ENCODE measurements at regions not wholly inside any gene's neighbourhood (a gene's known extent, or its start where the extent isn't known, plus 50 kb on each side); places are given as distances from the start of the nearest gene placed in this dataset.

DNA sequence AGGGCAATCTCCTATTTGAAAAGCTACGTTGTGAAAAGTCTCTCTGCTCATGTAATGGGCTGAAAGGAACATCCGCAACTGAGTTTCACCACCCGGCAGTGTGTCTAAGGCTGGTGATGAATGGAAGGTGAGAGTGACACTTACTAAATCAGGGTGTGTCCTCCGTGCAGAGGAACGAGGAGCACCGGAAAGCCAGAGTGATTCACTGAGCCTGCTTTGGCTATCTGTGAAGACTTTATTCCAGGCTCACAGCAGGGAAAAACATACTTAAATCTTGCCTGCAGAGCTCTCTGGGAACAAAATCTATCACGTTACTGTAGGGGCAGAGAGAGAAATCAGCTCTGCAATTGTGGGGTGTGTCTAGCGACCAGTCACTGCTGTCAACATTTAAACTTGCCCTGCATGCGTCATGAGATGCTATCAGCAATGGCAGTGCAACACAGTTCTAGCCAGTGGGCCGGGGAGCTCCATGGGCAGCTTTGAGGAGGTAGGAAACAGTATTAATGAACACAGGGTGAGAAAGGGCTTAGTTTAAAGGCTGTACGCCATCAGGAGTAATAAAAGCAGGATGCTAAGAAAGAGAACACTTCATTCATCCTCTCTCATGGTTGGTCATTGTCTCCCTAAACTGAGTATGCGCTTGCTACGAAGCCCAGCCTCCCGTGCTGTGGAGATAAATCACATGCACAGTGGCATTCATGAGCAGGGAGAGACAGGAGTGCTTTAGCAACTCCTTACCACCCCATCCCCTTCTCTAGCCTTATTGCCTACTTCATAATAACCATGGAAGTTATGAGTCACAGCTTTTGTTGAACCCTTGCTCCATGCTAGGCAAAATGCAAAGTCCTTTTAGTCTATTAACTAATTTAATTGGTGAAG, 542.7 kb upstream of the ADAMTS9 start:
- peak overlapping the region; percentile 66 for H3K27ac ChIP-seq (ENCODE audit: low read depth, low read length)
- no peaks in the 10 kb centered on the region for H3K9me3 ChIP-seq (ENCODE audit: low read length)
- no peak overlapping the region for H3K9ac ChIP-seq (ENCODE audit: low read length)

DNA sequence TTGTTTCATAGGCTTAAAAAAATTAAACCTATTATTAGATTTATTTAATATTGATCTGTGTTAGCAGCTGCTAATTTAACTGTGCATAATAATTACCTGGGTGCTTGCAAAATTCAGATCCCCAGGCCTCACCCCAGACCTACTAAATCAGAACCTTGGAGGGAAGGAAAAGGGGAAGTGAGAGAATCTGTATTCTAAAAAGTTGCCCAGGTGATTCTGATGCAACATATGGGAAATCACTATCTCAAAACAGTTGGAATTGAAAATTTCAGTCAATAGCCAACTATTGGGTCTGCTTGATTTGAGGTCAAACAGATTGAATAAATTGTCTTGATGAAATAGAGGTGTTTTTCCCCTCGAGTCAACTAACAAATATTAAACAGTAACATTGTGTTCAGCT, 538.5 kb upstream of the ADAMTS9 start:
- H3K27ac ChIP-seq (ENCODE audit: low read depth, low read length), result no peak overlapping the region
- H3K27me3 ChIP-seq (ENCODE audit: control insufficient read depth in 1 of 2, insufficient read depth in 2 of 2, low read length in 2 of 2), result no peaks in the 10 kb centered on the region
- H3K9me3 ChIP-seq (ENCODE audit: low read length), result no peaks in the 10 kb centered on the region
- H3K4me1 ChIP-seq (ENCODE audit: insufficient read depth, low read length), result peaks cover 13% of the 10 kb centered on the region
- H3K4me3 ChIP-seq (ENCODE audit: low read depth in 1 of 2, low read length in 2 of 2), result no peak overlapping the region
- H3K9ac ChIP-seq (ENCODE audit: low read length), result no peak overlapping the region
- H3K36me3 ChIP-seq (ENCODE audit: insufficient read depth, low read length), result no peaks in the 10 kb centered on the region

More for the DNA sequence above, 542.7 kb upstream of the ADAMTS9 start:
- peaks cover 13% of the 10 kb centered on the region for H3K4me1 ChIP-seq (ENCODE audit: insufficient read depth, low read length)
- no peaks in the 10 kb centered on the region for H3K27me3 ChIP-seq (ENCODE audit: control insufficient read depth in 1 of 2, insufficient read depth in 2 of 2, low read length in 2 of 2)
- H3K36me3 ChIP-seq (ENCODE audit: insufficient read depth, low read length), result no peaks in the 10 kb centered on the region
- H3K4me3 ChIP-seq (ENCODE audit: low read depth in 1 of 2, low read length in 2 of 2), result no peak overlapping the region

DNA sequence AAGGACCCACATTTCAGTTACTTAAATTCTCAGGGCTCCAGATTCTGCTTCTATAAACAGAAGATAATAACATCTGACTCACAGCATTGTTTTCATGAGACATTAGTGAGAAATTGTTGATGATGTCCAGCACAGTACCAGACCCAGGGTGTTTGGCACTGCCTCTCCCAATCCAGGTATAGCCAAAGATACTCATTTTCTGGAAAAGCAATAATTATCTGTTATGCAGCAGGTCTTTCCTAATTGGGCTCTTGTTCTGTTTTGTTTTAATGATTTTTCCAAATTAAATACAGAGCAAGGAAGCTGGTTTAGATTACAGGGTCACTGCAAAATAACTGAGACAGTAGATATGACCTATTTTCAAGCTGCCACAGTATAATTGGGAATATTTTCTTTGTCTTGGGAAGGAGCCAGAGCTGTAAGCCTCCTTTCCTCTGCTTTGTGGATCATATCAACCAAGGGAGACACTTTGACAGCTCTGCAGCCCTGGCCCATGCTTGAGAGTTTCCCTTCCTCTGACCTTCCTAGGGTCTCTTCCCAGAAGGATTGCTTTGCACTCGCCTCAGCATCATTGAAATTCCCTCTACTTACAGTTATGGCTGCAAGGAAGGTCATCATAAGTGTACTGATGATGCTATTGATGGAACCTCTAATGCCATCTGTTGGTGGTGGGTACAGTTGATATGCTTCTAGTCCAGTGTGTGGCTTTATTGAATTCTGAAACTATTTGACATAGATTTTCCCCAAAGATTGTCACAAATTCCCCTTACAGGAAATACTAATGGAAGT, 522.4 kb upstream of the ADAMTS9 start:
- H3K27ac ChIP-seq (ENCODE audit: low read depth, low read length), result no peak overlapping the region
- no peaks in the 10 kb centered on the region for H3K9me3 ChIP-seq (ENCODE audit: low read length)
- H3K27me3 ChIP-seq (ENCODE audit: control insufficient read depth in 1 of 2, insufficient read depth in 2 of 2, low read length in 2 of 2), result no peaks in the 10 kb centered on the region
- H3K36me3 ChIP-seq (ENCODE audit: insufficient read depth, low read length), result no peaks in the 10 kb centered on the region
- H3K4me3 ChIP-seq (ENCODE audit: low read depth in 1 of 2, low read length in 2 of 2), result no peak overlapping the region
- H3K4me1 ChIP-seq (ENCODE audit: insufficient read depth, low read length), result peaks cover 9% of the 10 kb centered on the region
- H3K9ac ChIP-seq (ENCODE audit: low read length), result no peak overlapping the region

DNA sequence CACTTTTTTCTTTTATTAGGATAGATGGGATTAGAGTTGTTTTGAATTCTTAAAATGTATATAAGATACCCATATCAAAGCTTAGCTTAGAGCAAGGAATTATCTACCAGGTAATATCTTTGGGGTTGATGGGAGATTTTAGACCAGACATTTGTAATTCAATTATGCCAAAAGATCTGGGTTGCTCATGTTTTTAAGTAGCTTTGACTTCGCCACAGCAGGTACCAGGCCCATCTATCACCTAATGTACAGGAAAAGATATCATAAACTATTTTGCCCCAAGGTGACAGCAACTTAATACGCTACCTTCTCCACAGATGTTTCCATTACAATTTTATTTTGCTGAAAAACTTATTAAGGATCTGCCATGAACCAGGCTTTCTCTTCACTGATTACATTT, 514.6 kb upstream of the ADAMTS9 start:
- Histone ChIP-seq H3K9me3 (ENCODE audit: low read length) (no peaks in the 10 kb centered on the region), H3K36me3 (ENCODE audit: insufficient read depth, low read length) (no peaks in the 10 kb centered on the region), H3K27ac (ENCODE audit: low read depth, low read length) (no peak overlapping the region), H3K9ac (ENCODE audit: low read length) (no peak overlapping the region), H3K4me1 (ENCODE audit: insufficient read depth, low read length) (no peaks in the 10 kb centered on the region), H3K27me3 (ENCODE audit: control insufficient read depth in 1 of 2, insufficient read depth in 2 of 2, low read length in 2 of 2) (no peaks in the 10 kb centered on the region), H3K4me3 (ENCODE audit: low read depth in 1 of 2, low read length in 2 of 2) (no peak overlapping the region)

DNA sequence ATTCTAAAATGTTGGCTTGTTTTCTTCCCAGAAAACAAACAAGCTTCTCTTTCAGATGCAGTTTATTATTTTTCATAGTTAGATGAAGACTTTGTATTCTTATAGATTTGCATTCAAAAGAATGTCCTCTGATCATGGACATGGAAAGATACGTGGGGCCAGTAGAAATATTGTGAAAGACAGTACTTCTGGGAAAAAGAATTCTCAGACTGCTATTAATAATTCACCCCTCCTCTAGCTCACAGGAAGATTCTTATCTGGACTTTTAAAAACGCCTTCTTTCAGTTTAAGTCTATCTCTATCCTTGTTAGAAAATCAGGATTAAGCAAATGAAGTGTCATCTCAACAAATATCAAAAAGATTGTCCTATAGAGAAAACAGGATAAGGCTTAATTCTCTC, 514.1 kb upstream of the ADAMTS9 start:
- Histone ChIP-seq H3K4me3 (ENCODE audit: low read depth in 1 of 2, low read length in 2 of 2) (no peak overlapping the region), H3K27ac (ENCODE audit: low read depth, low read length) (no peak overlapping the region), H3K27me3 (ENCODE audit: control insufficient read depth in 1 of 2, insufficient read depth in 2 of 2, low read length in 2 of 2) (no peaks in the 10 kb centered on the region), H3K9me3 (ENCODE audit: low read length) (no peaks in the 10 kb centered on the region), H3K4me1 (ENCODE audit: insufficient read depth, low read length) (no peaks in the 10 kb centered on the region), H3K36me3 (ENCODE audit: insufficient read depth, low read length) (no peaks in the 10 kb centered on the region), H3K9ac (ENCODE audit: low read length) (no peak overlapping the region)

DNA sequence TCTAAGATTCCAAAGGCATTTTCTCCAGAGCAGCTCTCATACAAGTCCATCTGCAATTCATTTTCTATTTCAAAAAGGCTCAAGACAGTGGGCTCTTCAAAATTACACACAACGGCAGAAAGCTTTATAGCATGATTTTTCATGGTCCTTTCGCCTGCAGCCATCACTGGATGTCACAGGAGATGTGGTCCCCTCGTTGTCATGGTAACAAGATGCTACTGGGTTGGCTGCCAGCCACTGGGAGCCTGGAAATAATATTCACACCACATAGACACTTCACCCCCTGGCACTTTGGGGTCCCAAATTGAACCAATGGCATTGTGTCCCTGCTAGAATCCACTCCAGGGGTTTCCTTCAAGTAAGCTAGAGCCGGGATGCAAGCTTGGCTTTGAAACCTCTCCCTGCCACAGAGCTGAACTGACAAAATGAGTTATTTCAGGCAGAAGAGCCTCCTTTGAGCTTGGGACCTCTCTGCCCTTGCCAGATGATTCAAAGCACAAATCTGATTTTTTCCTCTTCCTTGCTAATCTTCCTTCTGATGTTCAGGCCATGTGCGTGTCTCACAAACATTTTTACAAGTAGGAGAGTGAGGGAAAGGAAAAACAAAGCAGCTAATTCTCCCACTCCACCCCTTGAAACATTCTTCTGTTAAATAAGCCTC, 512.6 kb upstream of the ADAMTS9 start:
- H3K36me3 ChIP-seq (ENCODE audit: insufficient read depth, low read length), result no peaks in the 10 kb centered on the region
- H3K9ac ChIP-seq (ENCODE audit: low read length), result no peak overlapping the region
- H3K9me3 ChIP-seq (ENCODE audit: low read length), result no peaks in the 10 kb centered on the region
- H3K27ac ChIP-seq (ENCODE audit: low read depth, low read length), result no peak overlapping the region
- no peaks in the 10 kb centered on the region for H3K4me1 ChIP-seq (ENCODE audit: insufficient read depth, low read length)
- no peaks in the 10 kb centered on the region for H3K27me3 ChIP-seq (ENCODE audit: control insufficient read depth in 1 of 2, insufficient read depth in 2 of 2, low read length in 2 of 2)
- no peak overlapping the region for H3K4me3 ChIP-seq (ENCODE audit: low read depth in 1 of 2, low read length in 2 of 2)

DNA sequence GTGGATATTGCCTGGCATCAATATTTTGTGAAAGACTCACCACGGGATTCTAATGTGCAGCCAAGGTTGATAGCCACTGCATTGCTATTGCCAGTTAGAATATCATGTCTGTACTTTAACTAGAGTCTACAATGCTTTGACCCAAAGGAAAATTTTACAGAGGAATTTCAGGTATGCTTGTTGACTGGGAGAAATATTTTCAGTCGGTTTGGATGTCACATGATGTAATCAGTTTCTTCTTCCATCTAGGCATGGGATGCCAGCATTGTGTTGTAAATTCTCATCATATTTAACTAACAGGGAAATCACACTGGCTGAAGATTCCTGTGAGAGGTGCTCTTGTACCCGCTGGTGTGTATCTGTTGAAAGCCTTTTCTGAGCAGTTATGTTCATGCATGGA, 508.9 kb upstream of the ADAMTS9 start:
- Histone ChIP-seq H3K27ac (ENCODE audit: low read depth, low read length) (no peak overlapping the region), H3K4me3 (ENCODE audit: low read depth in 1 of 2, low read length in 2 of 2) (no peak overlapping the region), H3K4me1 (ENCODE audit: insufficient read depth, low read length) (no peaks in the 10 kb centered on the region), H3K27me3 (ENCODE audit: control insufficient read depth in 1 of 2, insufficient read depth in 2 of 2, low read length in 2 of 2) (no peaks in the 10 kb centered on the region), H3K9ac (ENCODE audit: low read length) (no peak overlapping the region), H3K36me3 (ENCODE audit: insufficient read depth, low read length) (no peaks in the 10 kb centered on the region), H3K9me3 (ENCODE audit: low read length) (no peaks in the 10 kb centered on the region)

DNA sequence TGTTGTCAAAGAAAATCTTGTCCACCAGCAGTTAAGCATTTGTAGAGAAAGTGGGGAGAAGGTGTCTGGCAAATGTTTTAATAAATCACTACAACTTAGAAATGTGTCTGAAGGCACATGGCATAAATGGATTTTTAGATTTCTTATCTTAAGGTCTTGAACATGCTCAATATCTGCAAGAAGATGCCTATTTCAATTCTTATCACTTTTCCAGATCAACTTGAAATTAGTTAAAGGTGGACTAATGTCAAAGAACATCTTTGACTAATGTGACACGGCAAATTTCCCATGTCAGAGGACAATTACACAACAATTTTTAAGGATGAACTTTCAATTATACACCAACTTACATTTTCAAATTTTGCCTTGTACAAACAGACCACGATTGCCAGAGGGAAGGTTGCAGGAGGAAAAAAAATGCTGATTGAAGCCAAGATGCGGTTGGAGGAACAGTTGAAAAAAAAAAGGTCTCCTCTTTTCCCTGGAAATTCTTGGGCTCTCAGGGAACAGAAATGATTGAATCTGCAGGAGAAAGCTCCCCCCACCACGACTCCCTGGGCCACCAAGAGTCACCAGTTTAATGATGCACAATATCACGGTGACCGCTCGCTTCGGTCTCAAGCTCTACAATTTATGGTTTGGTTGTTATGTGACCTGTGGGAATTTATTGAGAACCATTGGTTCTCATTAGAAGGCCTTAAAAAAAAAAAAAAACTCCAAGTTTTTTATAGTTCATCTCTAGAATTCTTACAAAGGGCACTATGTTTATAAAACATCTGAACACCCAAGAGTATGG, 507.6 kb upstream of the ADAMTS9 start:
- Histone ChIP-seq H3K27me3 (ENCODE audit: control insufficient read depth in 1 of 2, insufficient read depth in 2 of 2, low read length in 2 of 2) (no peaks in the 10 kb centered on the region), H3K9ac (ENCODE audit: low read length) (no peak overlapping the region), H3K4me3 (ENCODE audit: low read depth in 1 of 2, low read length in 2 of 2) (no peak overlapping the region), H3K27ac (ENCODE audit: low read depth, low read length) (no peak overlapping the region), H3K9me3 (ENCODE audit: low read length) (no peaks in the 10 kb centered on the region), H3K4me1 (ENCODE audit: insufficient read depth, low read length) (no peaks in the 10 kb centered on the region), H3K36me3 (ENCODE audit: insufficient read depth, low read length) (no peaks in the 10 kb centered on the region)

DNA sequence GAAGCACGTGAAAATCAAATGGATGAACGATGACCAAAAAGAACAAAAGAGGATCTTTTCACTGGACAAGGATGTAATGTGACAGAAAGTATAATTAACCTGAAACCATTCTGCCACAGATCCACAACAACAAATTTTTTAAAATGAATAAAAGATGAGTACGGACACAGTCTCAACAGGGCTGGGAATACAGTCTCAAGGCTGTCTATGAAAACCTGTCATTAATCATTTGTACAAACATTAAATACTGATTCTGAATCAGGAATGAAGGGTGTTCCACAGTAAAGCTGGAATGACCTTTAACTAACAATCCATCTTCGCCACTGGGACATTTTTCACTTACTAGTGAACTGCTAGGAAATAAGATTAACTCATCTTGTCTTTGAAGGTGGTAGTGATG, 506.9 kb upstream of the ADAMTS9 start:
- H3K4me3 ChIP-seq (ENCODE audit: low read depth in 1 of 2, low read length in 2 of 2), result no peak overlapping the region
- no peaks in the 10 kb centered on the region for H3K36me3 ChIP-seq (ENCODE audit: insufficient read depth, low read length)
- H3K9me3 ChIP-seq (ENCODE audit: low read length), result no peaks in the 10 kb centered on the region
- no peak overlapping the region for H3K27ac ChIP-seq (ENCODE audit: low read depth, low read length)
- no peaks in the 10 kb centered on the region for H3K4me1 ChIP-seq (ENCODE audit: insufficient read depth, low read length)
- no peak overlapping the region for H3K9ac ChIP-seq (ENCODE audit: low read length)
- no peaks in the 10 kb centered on the region for H3K27me3 ChIP-seq (ENCODE audit: control insufficient read depth in 1 of 2, insufficient read depth in 2 of 2, low read length in 2 of 2)

DNA sequence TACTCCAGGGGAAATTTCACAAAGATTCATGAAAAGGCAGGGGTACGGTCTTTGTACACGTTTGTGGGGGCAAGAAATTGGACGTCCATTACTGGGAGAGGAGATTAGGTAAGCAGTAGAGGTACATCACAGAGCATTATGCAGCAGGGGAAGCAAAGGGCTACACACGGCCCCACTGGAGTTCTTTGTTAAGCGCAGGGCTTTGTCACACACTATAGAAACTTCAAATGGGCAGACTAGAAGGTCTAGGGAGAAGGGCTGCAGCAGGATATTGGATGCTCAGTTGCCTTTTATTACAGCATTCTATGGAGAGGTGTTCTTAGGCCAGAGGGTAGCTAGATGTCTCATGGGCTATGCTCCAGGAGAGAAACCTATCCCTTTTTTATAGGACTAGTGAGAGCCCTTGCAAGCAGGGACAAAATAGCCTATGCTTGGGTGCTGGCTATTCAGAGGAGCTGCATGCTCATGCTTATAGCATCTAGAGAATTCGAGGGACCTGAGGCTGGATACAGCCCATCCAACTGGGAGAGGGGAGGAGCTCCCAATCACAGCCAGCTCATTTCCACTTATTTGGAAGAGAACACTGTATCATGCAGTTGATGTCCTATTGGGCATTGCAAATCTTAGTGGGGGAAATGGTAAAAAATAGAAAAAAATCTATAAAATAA, 506.4 kb upstream of the ADAMTS9 start:
- no peaks in the 10 kb centered on the region for H3K4me1 ChIP-seq (ENCODE audit: insufficient read depth, low read length)
- H3K4me3 ChIP-seq (ENCODE audit: low read depth in 1 of 2, low read length in 2 of 2), result no peak overlapping the region
- no peaks in the 10 kb centered on the region for H3K27me3 ChIP-seq (ENCODE audit: control insufficient read depth in 1 of 2, insufficient read depth in 2 of 2, low read length in 2 of 2)
- no peaks in the 10 kb centered on the region for H3K9me3 ChIP-seq (ENCODE audit: low read length)
- H3K9ac ChIP-seq (ENCODE audit: low read length), result no peak overlapping the region
- H3K27ac ChIP-seq (ENCODE audit: low read depth, low read length), result no peak overlapping the region
- H3K36me3 ChIP-seq (ENCODE audit: insufficient read depth, low read length), result no peaks in the 10 kb centered on the region
